ENCODE measurements at regions not wholly inside any gene's neighbourhood (a gene's known extent, or its start where the extent isn't known, plus 50 kb on each side); places are given as distances from the start of the nearest gene placed in this dataset.

DNA sequence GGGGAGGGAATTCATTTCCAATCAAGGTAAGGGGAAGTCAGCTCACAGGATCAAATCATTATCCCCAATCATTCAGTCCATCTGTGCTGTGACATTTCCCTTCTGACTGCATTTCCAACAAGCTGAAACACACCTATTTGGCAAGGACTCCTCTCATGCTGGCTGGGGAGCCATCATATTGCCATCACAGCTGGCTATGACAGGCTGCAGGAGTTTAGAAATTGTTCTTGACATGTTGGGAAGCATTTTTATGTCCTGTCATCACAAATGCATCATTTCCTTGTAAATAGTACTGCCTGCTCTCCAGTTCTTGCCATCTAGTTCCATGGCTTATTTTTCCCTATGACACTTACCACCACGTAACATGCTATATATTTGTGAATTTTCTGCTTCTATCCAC, 113.9 kb upstream of the TMEM170B start:
- no peak for TF ChIP-seq POLR2AphosphoS5 (IDR thresholded peaks at IDR 0.05)
- TF ChIP-seq, protein P1, sequence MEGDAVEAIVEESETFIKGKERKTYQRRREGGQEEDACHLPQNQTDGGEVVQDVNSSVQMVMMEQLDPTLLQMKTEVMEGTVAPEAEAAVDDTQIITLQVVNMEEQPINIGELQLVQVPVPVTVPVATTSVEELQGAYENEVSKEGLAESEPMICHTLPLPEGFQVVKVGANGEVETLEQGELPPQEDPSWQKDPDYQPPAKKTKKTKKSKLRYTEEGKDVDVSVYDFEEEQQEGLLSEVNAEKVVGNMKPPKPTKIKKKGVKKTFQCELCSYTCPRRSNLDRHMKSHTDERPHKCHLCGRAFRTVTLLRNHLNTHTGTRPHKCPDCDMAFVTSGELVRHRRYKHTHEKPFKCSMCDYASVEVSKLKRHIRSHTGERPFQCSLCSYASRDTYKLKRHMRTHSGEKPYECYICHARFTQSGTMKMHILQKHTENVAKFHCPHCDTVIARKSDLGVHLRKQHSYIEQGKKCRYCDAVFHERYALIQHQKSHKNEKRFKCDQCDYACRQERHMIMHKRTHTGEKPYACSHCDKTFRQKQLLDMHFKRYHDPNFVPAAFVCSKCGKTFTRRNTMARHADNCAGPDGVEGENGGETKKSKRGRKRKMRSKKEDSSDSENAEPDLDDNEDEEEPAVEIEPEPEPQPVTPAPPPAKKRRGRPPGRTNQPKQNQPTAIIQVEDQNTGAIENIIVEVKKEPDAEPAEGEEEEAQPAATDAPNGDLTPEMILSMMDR (IDR thresholded peaks at IDR 0.05 in 8 of 11, conservative IDR thresholded peaks at IDR 0.05 in 3 of 11), result no peak
- TF ChIP-seq POLR2A (IDR thresholded peaks at IDR 0.05), result no peak
